ENCODE measurements at regions not wholly inside any gene's neighbourhood (a gene's known extent, or its start where the extent isn't known, plus 50 kb on each side); places are given as distances from the start of the nearest gene placed in this dataset.

- TF ChIP-seq CTCF (conservative IDR thresholded peaks at IDR 0.05 in 1 of 2, IDR thresholded peaks at IDR 0.05 in 1 of 2; ENCODE audit: low read depth in 1 of 2, low read length in 2 of 2): no peak
- no peak for TF ChIP-seq EZH2 (IDR thresholded peaks at IDR 0.05; ENCODE audit: low read length, missing control alignments)
These were observed 61.3 kb upstream of the PAX3 start for GRCh38 chr2:222360146-222360545.

Measured in fibroblast of lung (primary cell).